CD4-positive, alpha-beta T cell (primary cell): ENCODE measurements at regions not wholly inside any gene's neighbourhood (a gene's known extent, or its start where the extent isn't known, plus 50 kb on each side); places are given as distances from the start of the nearest gene placed in this dataset.

Experiments used
- ATAC-seq: fragments of 200-7000 bp; cut with Tn5 transposase; one replicate; pipeline ENCODE4 v1.10.0; 2022; ENCODE audit warnings: mild to moderate bottlenecking; ENCODE audit not compliant: poor library complexity
- CTCF ChIA-PET: fragments of 350-600 bp; sonication (Branson Sonifier 250); formaldehyde crosslinking; loops from one replicate; lab custom pipeline; 2021; ENCODE audit warnings: antibody characterized with exemption, inconsistent platforms; lab: Charles Lee
- POLR2A ChIA-PET: fragments of 350-600 bp; sonication (Branson Sonifier 250); formaldehyde crosslinking; loops from one replicate; lab custom pipeline; 2021; ENCODE audit warnings: antibody characterized with exemption, inconsistent platforms; lab: Charles Lee
- DNase-seq, 14 experiments: peaks; one replicate each; pipeline ENCODE4 v3.0.0-alpha.2; 2013 to 2020; ENCODE audit warnings: mixed read lengths in 2 of 14
- H3K27ac ChIP-seq, 2 donors: one replicate each; pipeline versions ENCODE4 v1.5.1 to v1.7.0; 2013; ENCODE audit warnings: low read length in 2 of 2, low read depth in 1 of 2, mild to moderate bottlenecking in 1 of 2
- H3K27me3 ChIP-seq, 2 experiments: 1 replicate in 1 of 2; 2 replicates in 1 of 2; pipeline versions ENCODE4 v1.6.1 to v1.7.0; 2013; ENCODE audit warnings: low read length in 2 of 2, control low read depth in 1 of 2, mild to moderate bottlenecking in 1 of 2, moderate library complexity in 1 of 2; ENCODE audit not compliant: insufficient read depth in 2 of 2, control insufficient read depth in 1 of 2
- H3K36me3 ChIP-seq: one replicate; pipeline ENCODE4 v1.6.1; 2013; ENCODE audit warnings: low read length, control low read depth; ENCODE audit not compliant: insufficient read depth
- H3K4me1 ChIP-seq: one replicate; pipeline ENCODE4 v1.6.1; 2013; ENCODE audit warnings: low read length, control low read depth; ENCODE audit not compliant: insufficient read depth
- H3K4me3 ChIP-seq: one replicate; pipeline ENCODE4 v1.5.1; 2013; ENCODE audit warnings: mild to moderate bottlenecking, low read length, moderate library complexity
- H3K9me3 ChIP-seq, 2 experiments: 1 replicate in 1 of 2; 2 replicates in 1 of 2; pipeline versions ENCODE4 v1.6.1 to v1.7.0; 2013; ENCODE audit warnings: low read length in 2 of 2, mild to moderate bottlenecking in 2 of 2, control low read depth in 1 of 2, moderate library complexity in 1 of 2; ENCODE audit not compliant: control insufficient read depth in 1 of 2, insufficient read depth in 1 of 2
- H3K27ac Mint-ChIP-seq: one replicate; pipeline ENCODE4 v1.8.0; 2020; ENCODE audit warnings: mixed read lengths
- H3K27me3 Mint-ChIP-seq: one replicate; pipeline ENCODE4 v1.8.0; 2021; ENCODE audit warnings: mixed read lengths
- H3K36me3 Mint-ChIP-seq: one replicate; pipeline ENCODE4 v1.8.0; 2021; ENCODE audit warnings: low read depth, mixed read lengths
- H3K4me1 Mint-ChIP-seq: one replicate; pipeline ENCODE4 v1.8.0; 2021; ENCODE audit warnings: low read depth, mixed read lengths
- H3K4me3 Mint-ChIP-seq: one replicate; pipeline ENCODE4 v1.8.0; 2020; ENCODE audit warnings: mild to moderate bottlenecking, mixed read lengths
- H3K9me3 Mint-ChIP-seq: one replicate; pipeline ENCODE4 v1.8.0; 2020; ENCODE audit warnings: mixed read lengths
- intact Hi-C, 2 experiments: fragments of 100-400 bp; cut with DNase I in 1 of 2; cut with micrococcal nuclease in 1 of 2; formaldehyde crosslinking; loops; one replicate each; pipeline versions ENCODE4 v1.15.1 to v1.9.0; 2023 to 2025; cut with DNase I, micrococcal nuclease
- TF ChIP-seq, protein P1 (sequence below): fragments of 200-600 bp; IDR thresholded peaks from one replicate; pipeline ENCODE4 v1.8.0; 2022; ENCODE audit warnings: antibody characterized with exemption, mild to moderate bottlenecking

DNA sequence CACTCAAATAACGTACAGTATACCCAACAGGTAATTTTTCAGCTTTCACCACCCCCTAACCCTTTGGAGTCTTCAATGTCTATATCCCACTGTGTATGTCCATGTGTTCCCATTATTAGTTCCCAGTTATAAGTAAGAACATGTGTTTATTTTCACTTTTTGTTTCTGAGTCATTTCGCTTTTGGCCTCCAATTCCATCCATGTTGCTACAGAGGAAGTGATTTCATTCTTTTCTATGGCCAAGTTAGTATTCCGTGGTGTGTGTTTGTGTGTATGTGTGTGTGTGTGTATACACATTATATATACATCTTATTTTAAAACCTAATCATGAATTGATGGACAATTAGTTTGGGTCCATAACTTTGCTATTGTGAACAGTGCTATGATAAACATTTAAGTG lies 464.4 kb downstream of the CMPK2 start:
- no peaks in the 10 kb centered on the region for H3K27me3 Mint-ChIP-seq
- Histone ChIP-seq H3K36me3 (no peaks in the 10 kb centered on the region), H3K27ac (no peak overlapping the region), H3K27me3 (no peaks in the 10 kb centered on the region), H3K9me3 (no peaks in the 10 kb centered on the region), H3K4me3 (no peak overlapping the region), H3K4me1 (no peaks in the 10 kb centered on the region)
- POLR2A ChIA-PET, result no interaction called here
- no peaks in the 10 kb centered on the region for H3K4me1 Mint-ChIP-seq
- H3K4me3 Mint-ChIP-seq, result no peak overlapping the region
- CTCF ChIA-PET, result no interaction called here
- no peaks in the 10 kb centered on the region for H3K9me3 Mint-ChIP-seq
- TF ChIP-seq, protein P1, sequence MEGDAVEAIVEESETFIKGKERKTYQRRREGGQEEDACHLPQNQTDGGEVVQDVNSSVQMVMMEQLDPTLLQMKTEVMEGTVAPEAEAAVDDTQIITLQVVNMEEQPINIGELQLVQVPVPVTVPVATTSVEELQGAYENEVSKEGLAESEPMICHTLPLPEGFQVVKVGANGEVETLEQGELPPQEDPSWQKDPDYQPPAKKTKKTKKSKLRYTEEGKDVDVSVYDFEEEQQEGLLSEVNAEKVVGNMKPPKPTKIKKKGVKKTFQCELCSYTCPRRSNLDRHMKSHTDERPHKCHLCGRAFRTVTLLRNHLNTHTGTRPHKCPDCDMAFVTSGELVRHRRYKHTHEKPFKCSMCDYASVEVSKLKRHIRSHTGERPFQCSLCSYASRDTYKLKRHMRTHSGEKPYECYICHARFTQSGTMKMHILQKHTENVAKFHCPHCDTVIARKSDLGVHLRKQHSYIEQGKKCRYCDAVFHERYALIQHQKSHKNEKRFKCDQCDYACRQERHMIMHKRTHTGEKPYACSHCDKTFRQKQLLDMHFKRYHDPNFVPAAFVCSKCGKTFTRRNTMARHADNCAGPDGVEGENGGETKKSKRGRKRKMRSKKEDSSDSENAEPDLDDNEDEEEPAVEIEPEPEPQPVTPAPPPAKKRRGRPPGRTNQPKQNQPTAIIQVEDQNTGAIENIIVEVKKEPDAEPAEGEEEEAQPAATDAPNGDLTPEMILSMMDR, result no peak
- intact Hi-C loops, result no loop called here
- DNase-seq (no peak), ATAC-seq (no peak)
- no peak overlapping the region for H3K27ac Mint-ChIP-seq
- no peaks in the 10 kb centered on the region for H3K36me3 Mint-ChIP-seq

DNA sequence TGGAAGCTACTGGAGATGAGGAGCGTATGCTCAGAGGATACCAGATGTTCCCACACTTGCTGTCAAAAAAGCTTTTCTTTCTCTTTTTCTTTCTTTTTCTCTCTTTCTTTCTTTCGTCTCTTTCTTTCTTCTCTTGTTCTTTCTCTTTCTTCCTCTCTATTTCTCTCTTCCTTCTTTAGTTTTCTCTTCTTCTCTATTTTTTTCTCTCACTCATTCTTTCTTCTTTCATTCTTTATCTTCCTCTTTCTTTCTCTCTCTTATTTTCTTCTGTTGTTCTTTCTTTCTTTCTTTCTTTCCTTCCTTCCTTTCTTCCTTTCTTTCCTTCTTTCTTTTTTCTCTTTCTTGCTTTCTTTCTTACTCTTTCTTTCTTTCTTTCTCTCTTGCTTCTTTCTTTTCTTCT lies 457.6 kb downstream of the CMPK2 start:
- H3K27ac ChIP-seq, result no peak overlapping the region
- Mint-ChIP-seq H3K27ac (no peak overlapping the region), H3K4me3 (no peak overlapping the region), H3K4me1 (no peaks in the 10 kb centered on the region), H3K36me3 (no peaks in the 10 kb centered on the region), H3K9me3 (no peaks in the 10 kb centered on the region), H3K27me3 (no peaks in the 10 kb centered on the region)
- H3K4me3 ChIP-seq, result no peak overlapping the region
- no peaks in the 10 kb centered on the region for H3K4me1 ChIP-seq
- intact Hi-C loops, result no loop called here
- ChIA-PET POLR2A (no interaction called here), CTCF (no interaction called here)
- ATAC-seq, result no peak
- no peak for DNase-seq
- no peaks in the 10 kb centered on the region for H3K27me3 ChIP-seq
- TF ChIP-seq, protein P1, result peak; percentile 29
- H3K9me3 ChIP-seq, result no peaks in the 10 kb centered on the region
- H3K36me3 ChIP-seq, result no peaks in the 10 kb centered on the region

DNA sequence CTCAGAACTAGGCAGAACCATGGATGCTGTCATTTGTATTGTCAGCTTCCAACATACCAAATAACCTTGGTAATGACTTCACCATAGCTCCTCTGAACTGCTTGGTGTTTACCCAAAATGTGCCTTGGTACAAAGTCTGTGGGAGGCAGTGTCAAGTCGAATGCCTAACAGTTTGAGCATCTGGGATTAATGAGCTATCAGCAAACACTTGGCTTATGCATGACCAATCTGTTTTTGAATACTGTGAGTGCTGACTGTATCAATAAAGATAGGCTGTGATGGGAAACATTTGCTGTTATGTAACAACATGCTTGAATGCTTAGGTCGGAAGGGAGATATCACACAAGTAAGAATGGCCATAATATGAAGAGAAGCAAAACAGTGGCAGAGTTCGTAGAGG lies 455.4 kb downstream of the CMPK2 start:
- Mint-ChIP-seq H3K27me3 (no peaks in the 10 kb centered on the region), H3K4me1 (no peaks in the 10 kb centered on the region), H3K4me3 (no peak overlapping the region), H3K36me3 (no peaks in the 10 kb centered on the region), H3K27ac (no peak overlapping the region), H3K9me3 (no peaks in the 10 kb centered on the region)
- Histone ChIP-seq H3K4me3 (no peak overlapping the region), H3K27ac (no peak overlapping the region), H3K27me3 (no peaks in the 10 kb centered on the region), H3K9me3 (no peaks in the 10 kb centered on the region), H3K36me3 (no peaks in the 10 kb centered on the region), H3K4me1 (no peaks in the 10 kb centered on the region)
- ChIA-PET POLR2A (no interaction called here), CTCF (no interaction called here)
- DNase-seq (no peak), ATAC-seq (no peak)
- intact Hi-C loops, result no loop called here
- TF ChIP-seq, protein P1, result no peak
